Mucosa of descending colon (tissue), 3 donors: ENCODE measurements at regions not wholly inside any gene's neighbourhood (a gene's known extent, or its start where the extent isn't known, plus 50 kb on each side); places are given as distances from the start of the nearest gene placed in this dataset.

Source experiments
- ATAC-seq: fragments of 200-7000 bp; cut with Tn5 transposase; one replicate; pipeline ENCODE4 v1.9.1; 2020; ENCODE audit warnings: mild to moderate bottlenecking, moderate library complexity
- DNase-seq, 3 donors: peaks; one replicate each; pipeline ENCODE4 v3.0.0-alpha.2; 2020
- H3K36me3 ChIP-seq: fragments of 200-600 bp; one replicate; pipeline ENCODE4 v1.8.0; 2021; ENCODE audit warnings: low read depth, mild to moderate bottlenecking
- H3K4me1 ChIP-seq: fragments of 200-600 bp; one replicate; pipeline ENCODE4 v1.8.0; 2021; ENCODE audit warnings: low read depth, mild to moderate bottlenecking
- H3K4me3 ChIP-seq: fragments of 200-600 bp; one replicate; pipeline ENCODE4 v1.8.0; 2021; ENCODE audit warnings: mild to moderate bottlenecking
- H3K9me3 ChIP-seq: fragments of 200-600 bp; one replicate; pipeline ENCODE4 v1.8.0; 2021; ENCODE audit warnings: mild to moderate bottlenecking
- intact Hi-C, 2 donors: fragments of 100-400 bp; cut with DNase I in 1 of 2; cut with micrococcal nuclease in 1 of 2; formaldehyde crosslinking; loops; one replicate each; pipeline versions ENCODE4 v1.11.0 to v1.11.1; 2022; cut with DNase I, micrococcal nuclease
- TF ChIP-seq, protein P1 (sequence below): fragments of 200-600 bp; IDR thresholded peaks from one replicate; pipeline ENCODE4 v1.8.0; 2022; ENCODE audit warnings: antibody characterized with exemption, mild to moderate bottlenecking
- donor health status: DM: no; HTN: no; CAD: no; lungs with moderate emphysema.
- donor health status: DM: no; HTN: no; CAD: no.
- donor health status: DM: no; HTN: yes; CAD: no.

DNA sequence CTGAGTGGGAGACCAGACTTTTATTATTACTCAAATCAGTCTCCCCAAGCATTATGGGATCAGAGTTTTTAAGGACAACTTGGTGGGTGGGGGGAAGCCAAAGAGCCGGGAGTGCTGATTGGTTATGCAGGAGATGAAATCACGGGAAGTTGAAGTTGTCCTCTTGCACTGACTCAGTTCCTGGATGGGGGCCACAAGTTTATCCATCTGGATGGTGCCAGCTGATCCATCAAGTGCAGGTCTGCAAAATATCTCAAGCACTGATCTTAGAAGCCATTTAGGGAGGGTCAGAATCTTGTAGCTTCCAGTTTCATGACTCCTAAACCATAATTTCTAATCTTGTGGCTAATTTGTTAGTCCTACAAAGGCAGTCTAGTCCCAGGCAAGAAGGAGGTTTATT is 53.5 kb upstream of the LMO1 start:
- TF ChIP-seq, protein P1, sequence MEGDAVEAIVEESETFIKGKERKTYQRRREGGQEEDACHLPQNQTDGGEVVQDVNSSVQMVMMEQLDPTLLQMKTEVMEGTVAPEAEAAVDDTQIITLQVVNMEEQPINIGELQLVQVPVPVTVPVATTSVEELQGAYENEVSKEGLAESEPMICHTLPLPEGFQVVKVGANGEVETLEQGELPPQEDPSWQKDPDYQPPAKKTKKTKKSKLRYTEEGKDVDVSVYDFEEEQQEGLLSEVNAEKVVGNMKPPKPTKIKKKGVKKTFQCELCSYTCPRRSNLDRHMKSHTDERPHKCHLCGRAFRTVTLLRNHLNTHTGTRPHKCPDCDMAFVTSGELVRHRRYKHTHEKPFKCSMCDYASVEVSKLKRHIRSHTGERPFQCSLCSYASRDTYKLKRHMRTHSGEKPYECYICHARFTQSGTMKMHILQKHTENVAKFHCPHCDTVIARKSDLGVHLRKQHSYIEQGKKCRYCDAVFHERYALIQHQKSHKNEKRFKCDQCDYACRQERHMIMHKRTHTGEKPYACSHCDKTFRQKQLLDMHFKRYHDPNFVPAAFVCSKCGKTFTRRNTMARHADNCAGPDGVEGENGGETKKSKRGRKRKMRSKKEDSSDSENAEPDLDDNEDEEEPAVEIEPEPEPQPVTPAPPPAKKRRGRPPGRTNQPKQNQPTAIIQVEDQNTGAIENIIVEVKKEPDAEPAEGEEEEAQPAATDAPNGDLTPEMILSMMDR = no peak
- Histone ChIP-seq H3K4me1 (no peaks in the 10 kb centered on the region), H3K9me3 (no peaks in the 10 kb centered on the region), H3K36me3 (no peaks in the 10 kb centered on the region), H3K4me3 (no peak overlapping the region)
- no peak for ATAC-seq
- intact Hi-C loops = no loop called here
- DNase-seq = no peak

DNA sequence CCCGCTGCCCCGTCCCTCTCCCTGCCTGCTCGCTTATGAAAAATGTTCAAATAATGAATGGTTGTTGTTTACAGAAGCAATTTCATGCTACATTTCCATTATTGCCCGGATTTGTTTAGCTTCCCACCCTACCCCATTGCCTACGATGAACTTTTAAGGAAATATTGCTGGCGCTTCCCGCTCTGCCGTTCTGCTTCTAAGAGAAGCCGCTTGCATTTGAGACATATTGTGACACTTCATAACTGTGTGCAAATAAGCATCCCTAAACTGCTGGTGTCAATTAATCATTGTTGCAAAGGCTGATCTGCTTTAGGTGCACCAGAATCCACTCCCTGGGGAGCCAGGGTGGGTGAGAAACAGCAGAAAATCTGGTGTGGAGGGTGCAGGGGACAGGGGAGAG is 52.3 kb upstream of the LMO1 start:
- DNase-seq = no peak
- no peak for ATAC-seq
- Histone ChIP-seq H3K9me3 (no peaks in the 10 kb centered on the region), H3K4me3 (no peak overlapping the region), H3K36me3 (no peaks in the 10 kb centered on the region), H3K4me1 (no peaks in the 10 kb centered on the region)
- intact Hi-C loops = no loop called here
- TF ChIP-seq, protein P1 = no peak

DNA sequence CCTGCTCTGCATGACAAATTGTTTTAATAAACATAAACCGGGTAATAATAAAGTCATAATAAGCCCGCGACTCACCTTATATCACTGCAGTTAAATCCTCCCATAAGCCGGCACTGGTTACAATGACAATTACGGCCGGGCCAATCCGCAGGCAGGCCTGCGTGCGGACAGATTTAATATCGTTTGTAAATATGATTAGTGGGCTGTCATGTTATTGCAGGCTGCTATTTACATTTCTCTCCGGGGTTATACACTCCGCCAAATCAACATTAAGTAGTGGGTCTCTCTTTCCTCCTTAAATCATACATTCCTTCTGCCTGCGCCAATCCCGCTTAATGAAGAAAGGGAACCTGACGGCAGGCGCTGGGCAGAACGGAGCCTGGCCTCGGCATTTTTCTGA is 51.8 kb upstream of the LMO1 start:
- intact Hi-C loops = no loop called here
- DNase-seq (no peak), ATAC-seq (no peak)
- H3K4me3 ChIP-seq = no peak overlapping the region
- no peaks in the 10 kb centered on the region for H3K4me1 ChIP-seq
- H3K36me3 ChIP-seq = no peaks in the 10 kb centered on the region
- H3K9me3 ChIP-seq = no peaks in the 10 kb centered on the region
- TF ChIP-seq, protein P1 = no peak

DNA sequence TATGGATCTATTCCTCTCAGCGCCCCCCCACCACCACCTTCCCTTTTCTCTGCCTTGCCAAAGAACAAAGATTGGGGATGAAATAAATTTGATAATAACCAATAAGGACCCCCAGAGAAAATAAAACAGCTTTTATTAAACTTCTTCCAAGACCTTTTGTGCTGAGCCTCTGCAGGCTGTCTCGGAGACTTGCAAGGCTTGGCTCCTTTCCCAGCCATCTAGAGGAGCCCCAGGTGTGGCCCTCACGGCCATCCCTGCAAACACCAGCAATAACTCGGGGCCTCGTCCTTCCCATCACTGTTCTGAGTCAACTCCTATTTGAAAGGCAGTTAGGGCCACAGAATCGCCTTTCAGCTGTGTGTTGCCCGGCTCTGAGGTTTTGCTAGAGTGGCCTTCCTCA is 51.2 kb upstream of the LMO1 start:
- intact Hi-C loops = no loop called here
- TF ChIP-seq, protein P1 = no peak
- Histone ChIP-seq H3K9me3 (no peaks in the 10 kb centered on the region), H3K4me1 (no peaks in the 10 kb centered on the region), H3K36me3 (no peaks in the 10 kb centered on the region), H3K4me3 (no peak overlapping the region)
- ATAC-seq (no peak), DNase-seq (no peak)

DNA sequence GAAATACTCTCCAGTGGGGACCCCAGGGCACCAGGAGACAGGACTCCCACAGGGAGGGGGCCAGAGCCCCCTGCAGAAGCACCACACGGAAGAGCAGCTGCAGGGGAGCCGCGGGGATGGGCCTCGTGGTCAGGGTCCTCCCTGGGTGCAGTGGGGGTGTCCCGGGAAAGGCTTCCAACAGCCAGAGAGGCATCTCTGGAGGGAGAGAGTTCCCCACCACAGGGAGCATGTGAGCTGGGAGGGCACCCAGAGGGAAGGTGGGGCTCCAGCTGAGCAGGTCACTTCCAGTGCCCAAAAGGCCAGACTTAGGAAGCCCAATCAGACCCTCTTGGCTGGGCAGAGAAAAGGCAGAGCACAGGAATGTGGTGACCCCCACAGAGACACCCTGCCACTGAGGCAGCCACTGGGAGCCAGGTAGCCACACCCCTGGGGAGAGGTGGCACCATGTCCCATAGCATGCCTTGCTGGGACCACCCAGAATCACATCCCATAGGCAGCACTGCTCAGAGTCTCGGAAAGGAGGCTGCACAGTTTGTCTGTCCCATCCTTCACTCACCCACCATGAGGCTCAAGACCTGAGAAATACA is 49.9 kb upstream of the LMO1 start:
- ATAC-seq (no peak), DNase-seq (no peak)
- Histone ChIP-seq H3K36me3 (no peaks in the 10 kb centered on the region), H3K9me3 (no peaks in the 10 kb centered on the region), H3K4me3 (no peak overlapping the region), H3K4me1 (no peaks in the 10 kb centered on the region)
- TF ChIP-seq, protein P1 = no peak
- intact Hi-C loops = no loop called here
